OCI-LY7 (cell line): ENCODE measurements at regions not wholly inside any gene's neighbourhood (a gene's known extent, or its start where the extent isn't known, plus 50 kb on each side); places are given as distances from the start of the nearest gene placed in this dataset.
"Not testable (repeated sequence)": the region's sequence is repeated elsewhere in the genome, so short reads cannot be mapped to it uniquely, and the experiment has no call there.

ENCODE experiments used
- BruUV-seq: library from RNA; stranded (reverse); fragments of 400-500 nt; replicated peaks from 2 replicates; lab custom pipeline; 2021; lab: Mats Ljungman, UMichigan
- CTCF ChIA-PET: fragments of 300-600 bp; sonication (Branson Sonifier 250); formaldehyde crosslinking; loops from one replicate; lab custom pipeline; 2022; ENCODE audit warnings: antibody characterized with exemption; ENCODE audit not compliant: unreplicated experiment; lab: Charles Lee
- POLR2A ChIA-PET: fragments of 300-600 bp; sonication (Branson Sonifier 250); formaldehyde crosslinking; loops from one replicate; lab custom pipeline; 2022; ENCODE audit warnings: antibody characterized with exemption; lab: Charles Lee
- DNase-seq: peaks from one replicate; pipeline ENCODE4 v3.0.0-alpha.2; 2015; ENCODE audit warnings: low spot score
- H2AFZ ChIP-seq: fragments of 200-600 bp; sonication (generic), shearing (Covaris generic); 2 replicates; pipeline ENCODE4 v1.6.1; 2014; ENCODE audit warnings: mild to moderate bottlenecking, antibody characterized with exemption, low read length, moderate library complexity
- H3K27ac ChIP-seq: fragments of 200-600 bp; sonication (generic); 2 replicates; pipeline ENCODE4 v1.5.1; 2014; ENCODE audit warnings: mixed run types, low read depth, mild to moderate bottlenecking, moderate library complexity, low read length, inconsistent platforms; ENCODE audit not compliant: poor library complexity, severe bottlenecking
- H3K36me3 ChIP-seq: fragments of 200-600 bp; sonication (generic); 2 replicates; pipeline ENCODE4 v1.6.1; 2014; ENCODE audit warnings: mild to moderate bottlenecking, antibody characterized with exemption, low read length, moderate library complexity, mixed read lengths; ENCODE audit not compliant: insufficient read depth
- H3K4me1 ChIP-seq: fragments of 200-600 bp; sonication (generic); 2 replicates; pipeline ENCODE4 v1.5.1; 2014; ENCODE audit warnings: mild to moderate bottlenecking, low read length; ENCODE audit not compliant: insufficient read depth, poor library complexity, severe bottlenecking
- H3K4me2 ChIP-seq: fragments of 200-600 bp; sonication (generic); 2 replicates; pipeline ENCODE4 v1.6.1; 2014; ENCODE audit warnings: mild to moderate bottlenecking, low read length
- H3K4me3 ChIP-seq: fragments of 200-600 bp; sonication (generic); 2 replicates; pipeline ENCODE4 v1.5.1; 2014; ENCODE audit warnings: mild to moderate bottlenecking, low read depth, low read length; ENCODE audit not compliant: poor library complexity, severe bottlenecking
- H3K79me2 ChIP-seq: fragments of 200-600 bp; sonication (generic); 2 replicates; pipeline ENCODE4 v1.6.1; 2016; ENCODE audit warnings: low read depth, mild to moderate bottlenecking, low read length, moderate library complexity, mixed read lengths; ENCODE audit not compliant: insufficient read depth
- H3K9me2 ChIP-seq: fragments of 200-600 bp; sonication (generic); 2 replicates; pipeline ENCODE4 v1.6.1; 2016; ENCODE audit warnings: mild to moderate bottlenecking, low read length, mixed read lengths; ENCODE audit not compliant: insufficient read depth
- H3K9me3 ChIP-seq: fragments of 200-600 bp; sonication (generic); 2 replicates; pipeline ENCODE4 v1.6.1; 2014; ENCODE audit warnings: mild to moderate bottlenecking, mixed run types, low read length, mixed read lengths
- H4K20me1 ChIP-seq: fragments of 200-600 bp; sonication (generic); 2 replicates; pipeline ENCODE4 v1.6.1; 2014; ENCODE audit warnings: mild to moderate bottlenecking, antibody characterized with exemption, low read length, moderate library complexity, mixed read lengths; ENCODE audit not compliant: insufficient read depth
- EZH2phosphoT487 ChIP-seq: fragments of 200-600 bp; sonication (generic); IDR thresholded peaks from 2 replicates; pipeline ENCODE4 v1.6.1; 2018; ENCODE audit warnings: low read depth, borderline replicate concordance, mild to moderate bottlenecking, mixed run types, antibody characterized with exemption, low read length, moderate library complexity, mixed read lengths
- intact Hi-C: fragments of 100-400 bp; cut with micrococcal nuclease; formaldehyde crosslinking; loops from one replicate; pipeline ENCODE4 v1.10.0; 2022; ENCODE audit not compliant: unreplicated experiment
- TF ChIP-seq, protein P1 (sequence below): fragments of 200-600 bp; sonication (generic); conservative IDR thresholded peaks from 2 replicates; pipeline ENCODE4 v1.5.1; 2014; ENCODE audit warnings: mild to moderate bottlenecking, antibody characterized with exemption, low read length, moderate library complexity, mixed read lengths

DNA sequence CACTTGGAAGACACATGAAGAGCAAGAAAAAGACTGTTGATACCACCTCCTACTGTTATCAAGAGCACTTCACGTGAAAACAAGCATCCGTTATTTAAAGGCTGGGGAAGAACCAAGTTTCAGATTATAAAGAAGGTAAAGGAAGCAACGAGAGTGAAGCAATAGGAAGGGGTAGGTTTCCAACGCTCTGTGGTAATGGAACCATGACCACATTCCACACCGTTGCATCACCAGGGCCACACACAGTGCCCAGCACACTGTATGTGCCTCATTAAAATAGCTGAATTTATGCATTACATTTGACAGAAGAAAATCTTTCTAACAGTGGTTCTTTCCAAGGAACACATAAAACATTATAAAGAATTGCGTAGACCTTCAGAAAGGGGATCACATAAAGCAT is 435.8 kb downstream of the MRPL39 start:
- H3K27ac ChIP-seq = no peak overlapping the region
- no peak overlapping the region for H3K4me2 ChIP-seq
- no peak for DNase-seq
- TF ChIP-seq EZH2phosphoT487 = no peak
- TF ChIP-seq, protein P1, sequence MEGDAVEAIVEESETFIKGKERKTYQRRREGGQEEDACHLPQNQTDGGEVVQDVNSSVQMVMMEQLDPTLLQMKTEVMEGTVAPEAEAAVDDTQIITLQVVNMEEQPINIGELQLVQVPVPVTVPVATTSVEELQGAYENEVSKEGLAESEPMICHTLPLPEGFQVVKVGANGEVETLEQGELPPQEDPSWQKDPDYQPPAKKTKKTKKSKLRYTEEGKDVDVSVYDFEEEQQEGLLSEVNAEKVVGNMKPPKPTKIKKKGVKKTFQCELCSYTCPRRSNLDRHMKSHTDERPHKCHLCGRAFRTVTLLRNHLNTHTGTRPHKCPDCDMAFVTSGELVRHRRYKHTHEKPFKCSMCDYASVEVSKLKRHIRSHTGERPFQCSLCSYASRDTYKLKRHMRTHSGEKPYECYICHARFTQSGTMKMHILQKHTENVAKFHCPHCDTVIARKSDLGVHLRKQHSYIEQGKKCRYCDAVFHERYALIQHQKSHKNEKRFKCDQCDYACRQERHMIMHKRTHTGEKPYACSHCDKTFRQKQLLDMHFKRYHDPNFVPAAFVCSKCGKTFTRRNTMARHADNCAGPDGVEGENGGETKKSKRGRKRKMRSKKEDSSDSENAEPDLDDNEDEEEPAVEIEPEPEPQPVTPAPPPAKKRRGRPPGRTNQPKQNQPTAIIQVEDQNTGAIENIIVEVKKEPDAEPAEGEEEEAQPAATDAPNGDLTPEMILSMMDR = no peak
- H4K20me1 ChIP-seq = no peaks in the 10 kb centered on the region
- intact Hi-C loops = no loop called here
- no peaks in the 10 kb centered on the region for H3K4me1 ChIP-seq
- no peak overlapping the region for H2AFZ ChIP-seq
- no TSS peak for BruUV-seq
- CTCF ChIA-PET = no interaction called here
- H3K36me3 ChIP-seq = no peaks in the 10 kb centered on the region
- POLR2A ChIA-PET = no interaction called here
- no peaks in the 10 kb centered on the region for H3K79me2 ChIP-seq
- no peaks in the 10 kb centered on the region for H3K9me2 ChIP-seq
- no peak overlapping the region for H3K4me3 ChIP-seq
- H3K9me3 ChIP-seq = no peaks in the 10 kb centered on the region

DNA sequence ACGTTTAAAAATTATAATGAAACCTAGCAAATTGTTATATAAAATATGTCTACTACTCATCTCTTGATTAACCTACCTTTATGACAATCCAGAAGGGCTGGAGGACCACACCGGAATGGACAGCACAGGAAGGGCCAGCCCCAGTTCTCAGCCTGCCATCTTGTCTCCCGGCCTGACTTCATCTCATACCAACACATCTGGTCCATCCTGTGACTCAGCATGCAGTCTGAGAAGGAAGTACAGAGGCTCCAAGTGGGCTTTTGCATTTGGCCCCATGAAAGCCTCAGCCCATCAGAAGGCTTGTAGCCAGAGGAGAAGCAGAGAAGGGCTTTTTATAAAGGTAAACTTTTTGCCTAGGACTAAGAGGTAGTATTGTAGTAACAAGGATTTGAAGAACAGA is 436.6 kb downstream of the MRPL39 start:
- no peak for DNase-seq
- Histone ChIP-seq H3K4me2 (no peak overlapping the region), H2AFZ (no peak overlapping the region), H3K9me3 (no peaks in the 10 kb centered on the region), H3K9me2 (no peaks in the 10 kb centered on the region), H3K79me2 (no peaks in the 10 kb centered on the region), H3K4me1 (no peaks in the 10 kb centered on the region), H3K36me3 (no peaks in the 10 kb centered on the region), H3K4me3 (no peak overlapping the region), H4K20me1 (no peaks in the 10 kb centered on the region), H3K27ac (no peak overlapping the region)
- ChIA-PET CTCF (no interaction called here), POLR2A (no interaction called here)
- TF ChIP-seq, protein P1 = no peak
- TF ChIP-seq EZH2phosphoT487 = no peak
- no TSS peak for BruUV-seq
- intact Hi-C loops = no loop called here

DNA sequence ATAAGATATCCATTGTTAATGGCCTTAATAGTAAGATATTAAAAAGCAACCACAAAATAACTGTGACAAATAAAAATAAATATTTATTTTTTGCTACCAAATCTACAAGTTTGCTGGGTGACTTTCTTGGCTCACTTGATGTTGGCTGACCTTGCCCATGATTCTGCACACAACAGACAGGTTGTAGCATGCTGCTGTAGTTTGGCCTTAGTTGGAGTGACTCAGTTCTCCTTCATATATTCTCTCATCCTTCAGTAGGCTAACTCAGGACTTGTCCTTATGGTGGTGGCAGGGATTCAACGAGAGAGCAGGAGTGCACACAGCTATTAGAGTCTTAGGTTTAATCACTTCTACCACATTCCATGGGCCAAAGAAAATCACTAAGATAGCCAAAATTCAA is 437.9 kb downstream of the MRPL39 start:
- 0 out of 2 replicates have a peak, but pooled peaks cover 5% of the 10 kb centered on the region for H3K9me3 ChIP-seq
- no peaks in the 10 kb centered on the region for H3K9me2 ChIP-seq
- CTCF ChIA-PET = no interaction called here
- no peak overlapping the region for H3K27ac ChIP-seq
- DNase-seq = no peak
- H2AFZ ChIP-seq = no peak overlapping the region
- H3K4me1 ChIP-seq = no peaks in the 10 kb centered on the region
- intact Hi-C loops = no loop called here
- BruUV-seq = no TSS peak
- no peak overlapping the region for H3K4me3 ChIP-seq
- no peaks in the 10 kb centered on the region for H4K20me1 ChIP-seq
- no peaks in the 10 kb centered on the region for H3K79me2 ChIP-seq
- TF ChIP-seq, protein P1 = no peak
- TF ChIP-seq EZH2phosphoT487 = no peak
- H3K36me3 ChIP-seq = no peaks in the 10 kb centered on the region
- H3K4me2 ChIP-seq = no peak overlapping the region
- POLR2A ChIA-PET = interaction anchor here (0.8 kb wide), 1 partner anchor 21 kb away, joined by 4 read pairs; no protein-coding TSS in a partner anchor

DNA sequence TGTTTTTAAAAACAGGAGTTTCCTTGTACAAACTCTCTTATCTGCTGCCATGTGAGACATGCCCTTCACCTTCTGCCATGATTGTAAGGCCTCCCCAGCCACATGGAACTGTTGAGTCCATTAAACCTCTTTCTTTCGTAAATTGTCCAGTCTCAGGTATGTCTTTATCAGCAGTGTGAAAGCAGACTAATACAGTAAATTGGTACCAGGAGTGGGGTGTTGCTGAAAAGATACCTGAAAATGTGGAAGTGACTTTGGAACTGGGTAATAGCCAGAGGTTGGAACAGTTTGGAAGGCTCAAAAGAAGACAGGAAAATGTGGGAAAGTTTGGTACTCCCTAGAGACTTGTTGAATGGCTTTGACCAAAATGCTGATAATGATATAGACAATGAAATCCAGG is 440.4 kb downstream of the MRPL39 start:
- H3K4me1 ChIP-seq, H3K79me2 ChIP-seq, H3K4me3 ChIP-seq, H2AFZ ChIP-seq, H3K9me2 ChIP-seq, CTCF ChIA-PET, BruUV-seq, H4K20me1 ChIP-seq, H3K36me3 ChIP-seq, intact Hi-C loops, DNase-seq, H3K27ac ChIP-seq, H3K4me2 ChIP-seq: not testable (repeated sequence)
- H3K9me3 ChIP-seq = peaks cover 14% of the 10 kb centered on the region; the same call in 1 of the 2 replicates
- POLR2A ChIA-PET = interaction anchor here (0.8 kb wide), 1 partner anchor 24 kb away, joined by 3 read pairs; no protein-coding TSS in a partner anchor
